Heart left ventricle (tissue), 13 donors: ENCODE measurements at regions not wholly inside any gene's neighbourhood (a gene's known extent, or its start where the extent isn't known, plus 50 kb on each side); places are given as distances from the start of the nearest gene placed in this dataset.

Experiments
- POLR2A ChIP-seq, 2 donors: fragments of 450-650 bp; IDR thresholded peaks; one replicate each; pipeline ENCODE4 v1.6.1; 2017; ENCODE audit warnings: antibody characterized with exemption in 2 of 2, mild to moderate bottlenecking in 2 of 2, moderate library complexity in 2 of 2
- TF ChIP-seq, protein P1 (sequence below), 12 donors: fragments of 200-600 bp; sonication (generic) in 4 of 12; IDR thresholded peaks; one replicate each; pipeline versions ENCODE4 v1.5.0 to v1.8.0; 2018 to 2022; ENCODE audit warnings: antibody characterized with exemption in 12 of 12, mild to moderate bottlenecking in 5 of 12
- donor health status: ischemic (EF 13 %, LVEDD 7.1; RV severe dilation, severe dysfunction).
- donor health status: DM: no; HTN: yes; CAD: no.
- donor health status: DM: no; HTN: no; CAD: no.
- donor health status: ischemic (EF 25% LVEDD 6.9; RV normal size, moderate dysfunction).
- donor health status: ischemic (EF 25% LVEDD 5.7; RV mildly dilated, moderate dysfunction).
- donor health status: ischemic (EF 35%, LVEDD 5.7; RV mildly dilated, moderate dysfunction).
- donor health status: nonischemic (EF 11% LVEDD 7.7; RV severe dilation, severe dysfunction).
- donor health status: DM: yes; HTN: yes; CAD: no.
- donor health status: PGD.
- donor health status: ischemic (EF 29% LVEDD 5.4; RV normal size, mild dysfunction).
- donor health status: nonischemic (EF 23%, LVEDD 6.1; RV moderate dilation, normal function).

DNA sequence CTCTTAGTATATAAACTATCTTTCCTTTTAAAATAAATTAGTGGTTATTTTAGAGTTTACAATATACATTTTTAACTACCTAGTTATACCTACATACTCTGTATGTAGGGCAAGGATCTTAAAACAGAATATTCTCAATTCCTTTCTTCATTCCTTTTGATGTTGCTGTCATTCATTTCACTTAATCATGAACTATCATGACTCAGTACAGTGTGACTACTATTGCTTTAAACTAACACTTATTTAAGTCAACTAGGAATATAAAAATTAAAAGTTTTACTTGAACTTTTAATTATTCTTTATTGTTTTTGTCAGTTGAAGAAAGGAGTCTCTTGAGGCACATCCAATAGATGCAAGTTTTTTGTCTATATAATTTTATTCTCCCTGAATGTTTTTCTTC lies 726.4 kb downstream of the BRINP3 start:
- TF ChIP-seq, protein P1, sequence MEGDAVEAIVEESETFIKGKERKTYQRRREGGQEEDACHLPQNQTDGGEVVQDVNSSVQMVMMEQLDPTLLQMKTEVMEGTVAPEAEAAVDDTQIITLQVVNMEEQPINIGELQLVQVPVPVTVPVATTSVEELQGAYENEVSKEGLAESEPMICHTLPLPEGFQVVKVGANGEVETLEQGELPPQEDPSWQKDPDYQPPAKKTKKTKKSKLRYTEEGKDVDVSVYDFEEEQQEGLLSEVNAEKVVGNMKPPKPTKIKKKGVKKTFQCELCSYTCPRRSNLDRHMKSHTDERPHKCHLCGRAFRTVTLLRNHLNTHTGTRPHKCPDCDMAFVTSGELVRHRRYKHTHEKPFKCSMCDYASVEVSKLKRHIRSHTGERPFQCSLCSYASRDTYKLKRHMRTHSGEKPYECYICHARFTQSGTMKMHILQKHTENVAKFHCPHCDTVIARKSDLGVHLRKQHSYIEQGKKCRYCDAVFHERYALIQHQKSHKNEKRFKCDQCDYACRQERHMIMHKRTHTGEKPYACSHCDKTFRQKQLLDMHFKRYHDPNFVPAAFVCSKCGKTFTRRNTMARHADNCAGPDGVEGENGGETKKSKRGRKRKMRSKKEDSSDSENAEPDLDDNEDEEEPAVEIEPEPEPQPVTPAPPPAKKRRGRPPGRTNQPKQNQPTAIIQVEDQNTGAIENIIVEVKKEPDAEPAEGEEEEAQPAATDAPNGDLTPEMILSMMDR (IDR thresholded peaks at IDR 0.05), result no peak
- no peak for TF ChIP-seq POLR2A (IDR thresholded peaks at IDR 0.05)
